Caco-2 (cell line): ENCODE measurements at regions not wholly inside any gene's neighbourhood (a gene's known extent, or its start where the extent isn't known, plus 50 kb on each side); places are given as distances from the start of the nearest gene placed in this dataset.

Experiments used
- BruUV-seq: library from RNA; stranded (reverse); fragments of 400-500 nt; replicated peaks from 2 replicates; lab custom pipeline; 2021; lab: Mats Ljungman, UMichigan
- CTCF ChIA-PET: fragments of 300-600 bp; sonication (Branson Sonifier 250); formaldehyde crosslinking; loops from one replicate; lab custom pipeline; 2022; ENCODE audit warnings: antibody characterized with exemption; lab: Charles Lee
- POLR2A ChIA-PET: fragments of 300-600 bp; sonication (Branson Sonifier 250); formaldehyde crosslinking; loops from one replicate; lab custom pipeline; 2022; ENCODE audit warnings: antibody characterized with exemption; lab: Charles Lee
- DNase-seq, 2 experiments: peaks; one replicate each; pipeline versions ENCODE4 v3.0.0 to v3.0.0-alpha.2; 2020 to 2022
- H3K27me3 ChIP-seq: replicated peaks from 2 replicates; pipeline ENCODE4 v1.6.0; 2011; ENCODE audit warnings: low read length; ENCODE audit not compliant: control insufficient read depth, insufficient read depth
- H3K36me3 ChIP-seq: 2 replicates; pipeline ENCODE4 v1.5.1; 2011; ENCODE audit warnings: low read length; ENCODE audit not compliant: control insufficient read depth, insufficient read depth
- H3K4me1 ChIP-seq: fragments of 250-450 bp; sonication (Bioruptor Pico); 2 replicates; pipeline ENCODE4 v1.5.1; 2020; ENCODE audit warnings: mild to moderate bottlenecking
- H3K4me3 ChIP-seq: 2 replicates; pipeline ENCODE4 v1.5.1; 2011; ENCODE audit warnings: low read depth, mild to moderate bottlenecking, control low read depth, low read length
- H3K9me3 ChIP-seq: fragments of 250-450 bp; sonication (Bioruptor Pico); 2 replicates; pipeline ENCODE4 v1.5.1; 2020; ENCODE audit warnings: mild to moderate bottlenecking, moderate library complexity
- H3K27ac Mint-ChIP-seq: one replicate; pipeline ENCODE4 v1.8.0; 2022; ENCODE audit warnings: mixed read lengths; ENCODE audit not compliant: unreplicated experiment
- H3K27me3 Mint-ChIP-seq: one replicate; pipeline ENCODE4 v1.8.0; 2022; ENCODE audit warnings: mixed read lengths; ENCODE audit not compliant: insufficient read depth, unreplicated experiment
- H3K36me3 Mint-ChIP-seq: one replicate; pipeline ENCODE4 v1.8.0; 2022; ENCODE audit warnings: mild to moderate bottlenecking, mixed read lengths; ENCODE audit not compliant: insufficient read depth, unreplicated experiment
- H3K4me1 Mint-ChIP-seq: one replicate; pipeline ENCODE4 v1.8.0; 2022; ENCODE audit warnings: low read depth, mixed read lengths; ENCODE audit not compliant: unreplicated experiment
- H3K4me3 Mint-ChIP-seq: one replicate; pipeline ENCODE4 v1.8.0; 2022; ENCODE audit warnings: mild to moderate bottlenecking, moderate library complexity, mixed read lengths; ENCODE audit not compliant: unreplicated experiment
- H3K9me3 Mint-ChIP-seq: one replicate; pipeline ENCODE4 v1.8.0; 2022; ENCODE audit warnings: mixed read lengths; ENCODE audit not compliant: unreplicated experiment
- intact Hi-C: fragments of 100-400 bp; cut with micrococcal nuclease; formaldehyde crosslinking; loops from one replicate; pipeline ENCODE4 v1.10.0; 2022; ENCODE audit not compliant: unreplicated experiment
- TF ChIP-seq, protein P1 (sequence below), 2 experiments: fragments of 200-600 bp in 1 of 2; IDR thresholded peaks; 1 replicate in 1 of 2; 2 replicates in 1 of 2; pipeline versions ENCODE4 v1.5.1 to v1.8.0; 2011 to 2022; ENCODE audit warnings: antibody characterized with exemption in 1 of 2, control low read depth in 1 of 2, inconsistent platforms in 1 of 2, low read depth in 1 of 2, low read length in 1 of 2, mild to moderate bottlenecking in 1 of 2, moderate library complexity in 1 of 2; ENCODE audit not compliant: insufficient read depth in 1 of 2, severe bottlenecking in 1 of 2, unreplicated experiment in 1 of 2

DNA sequence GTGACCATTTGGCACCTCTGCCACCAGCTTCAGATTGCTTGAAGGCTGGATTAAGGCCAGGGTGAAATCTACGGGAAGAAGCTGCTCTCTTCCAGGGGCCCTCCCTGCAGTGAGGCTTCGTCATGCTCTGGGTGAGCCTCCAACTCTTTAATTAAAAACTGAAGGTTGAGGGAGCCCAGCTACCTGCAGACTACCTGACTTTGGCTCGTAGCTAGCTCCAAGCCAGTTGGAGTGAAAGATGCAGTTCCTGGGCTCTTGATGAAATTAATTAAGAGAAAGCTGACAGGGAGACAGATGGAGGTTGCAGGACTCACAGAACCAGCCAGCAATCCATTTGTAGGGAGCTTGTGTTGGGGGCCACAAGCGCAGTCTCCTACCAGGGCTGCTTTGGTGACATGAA lies 168.5 kb upstream of the SFSWAP start:
- ChIA-PET CTCF (no interaction called here), POLR2A (no interaction called here)
- Histone ChIP-seq H3K4me3 (no peak overlapping the region), H3K36me3 (no peaks in the 10 kb centered on the region), H3K9me3 (no peaks in the 10 kb centered on the region), H3K4me1 (no peaks in the 10 kb centered on the region), H3K27me3 (no peaks in the 10 kb centered on the region)
- TF ChIP-seq, protein P1, sequence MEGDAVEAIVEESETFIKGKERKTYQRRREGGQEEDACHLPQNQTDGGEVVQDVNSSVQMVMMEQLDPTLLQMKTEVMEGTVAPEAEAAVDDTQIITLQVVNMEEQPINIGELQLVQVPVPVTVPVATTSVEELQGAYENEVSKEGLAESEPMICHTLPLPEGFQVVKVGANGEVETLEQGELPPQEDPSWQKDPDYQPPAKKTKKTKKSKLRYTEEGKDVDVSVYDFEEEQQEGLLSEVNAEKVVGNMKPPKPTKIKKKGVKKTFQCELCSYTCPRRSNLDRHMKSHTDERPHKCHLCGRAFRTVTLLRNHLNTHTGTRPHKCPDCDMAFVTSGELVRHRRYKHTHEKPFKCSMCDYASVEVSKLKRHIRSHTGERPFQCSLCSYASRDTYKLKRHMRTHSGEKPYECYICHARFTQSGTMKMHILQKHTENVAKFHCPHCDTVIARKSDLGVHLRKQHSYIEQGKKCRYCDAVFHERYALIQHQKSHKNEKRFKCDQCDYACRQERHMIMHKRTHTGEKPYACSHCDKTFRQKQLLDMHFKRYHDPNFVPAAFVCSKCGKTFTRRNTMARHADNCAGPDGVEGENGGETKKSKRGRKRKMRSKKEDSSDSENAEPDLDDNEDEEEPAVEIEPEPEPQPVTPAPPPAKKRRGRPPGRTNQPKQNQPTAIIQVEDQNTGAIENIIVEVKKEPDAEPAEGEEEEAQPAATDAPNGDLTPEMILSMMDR (IDR thresholded peaks at IDR 0.05; ENCODE audit: insufficient read depth in 1 of 2, low read depth in 1 of 2, low read length in 1 of 2, severe bottlenecking in 1 of 2, unreplicated experiment in 1 of 2), result no peak
- no peaks in the 10 kb centered on the region for H3K36me3 Mint-ChIP-seq
- peaks cover 3% of the 10 kb centered on the region for H3K27me3 Mint-ChIP-seq
- BruUV-seq, result no TSS peak
- H3K27ac Mint-ChIP-seq, result no peak overlapping the region
- no peaks in the 10 kb centered on the region for H3K4me1 Mint-ChIP-seq
- intact Hi-C loops, result no loop called here
- H3K4me3 Mint-ChIP-seq, result no peak overlapping the region
- DNase-seq, result no peak
- H3K9me3 Mint-ChIP-seq, result no peaks in the 10 kb centered on the region

DNA sequence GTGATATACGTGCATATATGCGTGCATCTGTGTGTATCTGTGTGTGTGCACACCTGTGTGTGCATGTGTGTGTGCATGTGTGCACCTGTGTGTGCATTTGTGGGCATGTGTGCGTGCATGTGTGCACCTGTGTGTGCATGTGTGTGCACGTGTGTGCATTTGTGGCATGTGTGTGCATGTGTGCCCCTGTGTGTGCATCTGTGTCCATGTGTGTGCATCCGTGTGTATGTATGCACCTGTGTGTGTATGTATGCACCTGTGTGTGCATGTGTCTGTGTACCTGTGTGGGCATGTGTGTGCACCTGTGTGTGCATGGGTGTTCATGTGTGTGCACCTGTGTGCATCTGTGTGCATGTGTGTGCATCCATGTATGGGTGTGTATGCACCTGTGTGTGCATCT lies 167.8 kb upstream of the SFSWAP start:
- DNase-seq, result no peak
- Mint-ChIP-seq H3K27me3 (peaks cover 3% of the 10 kb centered on the region), H3K9me3 (no peaks in the 10 kb centered on the region), H3K4me1 (no peaks in the 10 kb centered on the region), H3K27ac (no peak overlapping the region), H3K4me3 (no peak overlapping the region), H3K36me3 (no peaks in the 10 kb centered on the region)
- Histone ChIP-seq H3K4me1 (no peaks in the 10 kb centered on the region), H3K4me3 (no peak overlapping the region), H3K36me3 (no peaks in the 10 kb centered on the region), H3K9me3 (no peaks in the 10 kb centered on the region), H3K27me3 (no peaks in the 10 kb centered on the region)
- no TSS peak for BruUV-seq
- intact Hi-C loops, result no loop called here
- TF ChIP-seq, protein P1 (IDR thresholded peaks at IDR 0.05; ENCODE audit: insufficient read depth in 1 of 2, low read depth in 1 of 2, low read length in 1 of 2, severe bottlenecking in 1 of 2, unreplicated experiment in 1 of 2), result no peak
- ChIA-PET CTCF (no interaction called here), POLR2A (no interaction called here)

DNA sequence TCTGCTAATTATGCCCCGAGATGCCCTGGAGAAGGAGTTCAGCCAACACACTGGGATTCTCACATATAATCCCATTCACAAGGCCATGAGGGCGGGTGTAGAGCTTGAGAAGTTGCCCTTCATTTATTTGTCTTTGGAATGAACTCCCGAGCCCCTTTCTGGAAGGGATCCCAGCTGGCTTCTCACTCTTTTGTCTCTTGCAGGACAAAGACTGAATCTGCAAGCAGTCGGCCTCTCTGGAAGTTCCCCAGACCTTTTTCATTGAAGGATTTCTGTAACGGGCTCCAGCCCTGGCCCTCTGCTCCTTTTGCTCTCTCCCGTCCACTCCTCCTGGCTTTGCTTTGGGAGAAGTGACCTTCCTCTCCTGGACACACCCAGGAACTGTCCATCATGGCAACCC lies 163.3 kb upstream of the SFSWAP start:
- Mint-ChIP-seq H3K36me3 (no peaks in the 10 kb centered on the region), H3K9me3 (no peaks in the 10 kb centered on the region), H3K27me3 (peaks cover 17% of the 10 kb centered on the region), H3K4me3 (no peak overlapping the region), H3K4me1 (no peaks in the 10 kb centered on the region), H3K27ac (no peak overlapping the region)
- H3K4me3 ChIP-seq, result no peak overlapping the region
- no peaks in the 10 kb centered on the region for H3K27me3 ChIP-seq
- H3K9me3 ChIP-seq, result no peaks in the 10 kb centered on the region
- TF ChIP-seq, protein P1 (IDR thresholded peaks at IDR 0.05; ENCODE audit: insufficient read depth in 1 of 2, low read depth in 1 of 2, low read length in 1 of 2, severe bottlenecking in 1 of 2, unreplicated experiment in 1 of 2), result no peak
- BruUV-seq, result no TSS peak
- CTCF ChIA-PET, result no interaction called here
- no peak for DNase-seq
- POLR2A ChIA-PET, result no interaction called here
- intact Hi-C loops, result no loop called here
- no peaks in the 10 kb centered on the region for H3K4me1 ChIP-seq
- no peaks in the 10 kb centered on the region for H3K36me3 ChIP-seq
